DMS153 treated with DMSO at 0.1 percent for 48 hours (cell line): ENCODE measurements at regions not wholly inside any gene's neighbourhood (a gene's known extent, or its start where the extent isn't known, plus 50 kb on each side); places are given as distances from the start of the nearest gene placed in this dataset.
"Not testable (repeated sequence)": the region's sequence is repeated elsewhere in the genome, so short reads cannot be mapped to it uniquely, and the experiment has no call there.

Experiments
- DNase-seq: peaks from one replicate; lab custom pipeline; 2025; ENCODE audit not compliant: unreplicated experiment; lab: John Stamatoyannopoulos, UW

GRCh38 chr12:131622422-131622955 is 88.4 kb upstream of the SFSWAP start:
- no peak for DNase-seq

GRCh38 chr12:131623404-131624368 is 87.2 kb upstream of the SFSWAP start:
- DNase-seq: not testable (repeated sequence)

GRCh38 chr12:131624369-131624739 is 86.5 kb upstream of the SFSWAP start:
- not testable (repeated sequence) for DNase-seq

- DNase-seq: not testable (repeated sequence)
Measured at GRCh38 chr12:131624756-131625501, 86.0 kb upstream of the SFSWAP start.

GRCh38 chr12:131625966-131626722 is 84.7 kb upstream of the SFSWAP start:
- DNase-seq: not testable (repeated sequence)

- DNase-seq: not testable (repeated sequence)
Measured at GRCh38 chr12:131627151-131628022, 83.5 kb upstream of the SFSWAP start.

- no peak for DNase-seq
Measured at GRCh38 chr12:131628023-131628740, 82.7 kb upstream of the SFSWAP start.

GRCh38 chr12:131628766-131629448 is 82.0 kb upstream of the SFSWAP start:
- no peak for DNase-seq

- DNase-seq: no peak
Measured at GRCh38 chr12:131631230-131631629, 79.7 kb upstream of the SFSWAP start.

- not testable (repeated sequence) for DNase-seq
Measured at GRCh38 chr12:131631889-131632651, 78.8 kb upstream of the SFSWAP start.

GRCh38 chr12:131632652-131633023 is 78.3 kb upstream of the SFSWAP start:
- not testable (repeated sequence) for DNase-seq

- DNase-seq: not testable (repeated sequence)
Measured at GRCh38 chr12:131633610-131634009, 77.3 kb upstream of the SFSWAP start.

- DNase-seq: no peak
Measured at GRCh38 chr12:131634037-131634436, 76.9 kb upstream of the SFSWAP start.

GRCh38 chr12:131635012-131635411 is 75.9 kb upstream of the SFSWAP start:
- not testable (repeated sequence) for DNase-seq

GRCh38 chr12:131635491-131636122 is 75.3 kb upstream of the SFSWAP start:
- DNase-seq: no peak

GRCh38 chr12:131636266-131636665 is 74.6 kb upstream of the SFSWAP start:
- DNase-seq: no peak

- DNase-seq: no peak
Measured at GRCh38 chr12:131636940-131637750, 73.7 kb upstream of the SFSWAP start.
